ENCODE measurements at regions not wholly inside any gene's neighbourhood (a gene's known extent, or its start where the extent isn't known, plus 50 kb on each side); places are given as distances from the start of the nearest gene placed in this dataset.

- TF ChIP-seq, protein P1, sequence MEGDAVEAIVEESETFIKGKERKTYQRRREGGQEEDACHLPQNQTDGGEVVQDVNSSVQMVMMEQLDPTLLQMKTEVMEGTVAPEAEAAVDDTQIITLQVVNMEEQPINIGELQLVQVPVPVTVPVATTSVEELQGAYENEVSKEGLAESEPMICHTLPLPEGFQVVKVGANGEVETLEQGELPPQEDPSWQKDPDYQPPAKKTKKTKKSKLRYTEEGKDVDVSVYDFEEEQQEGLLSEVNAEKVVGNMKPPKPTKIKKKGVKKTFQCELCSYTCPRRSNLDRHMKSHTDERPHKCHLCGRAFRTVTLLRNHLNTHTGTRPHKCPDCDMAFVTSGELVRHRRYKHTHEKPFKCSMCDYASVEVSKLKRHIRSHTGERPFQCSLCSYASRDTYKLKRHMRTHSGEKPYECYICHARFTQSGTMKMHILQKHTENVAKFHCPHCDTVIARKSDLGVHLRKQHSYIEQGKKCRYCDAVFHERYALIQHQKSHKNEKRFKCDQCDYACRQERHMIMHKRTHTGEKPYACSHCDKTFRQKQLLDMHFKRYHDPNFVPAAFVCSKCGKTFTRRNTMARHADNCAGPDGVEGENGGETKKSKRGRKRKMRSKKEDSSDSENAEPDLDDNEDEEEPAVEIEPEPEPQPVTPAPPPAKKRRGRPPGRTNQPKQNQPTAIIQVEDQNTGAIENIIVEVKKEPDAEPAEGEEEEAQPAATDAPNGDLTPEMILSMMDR (IDR thresholded peaks at IDR 0.05), result no peak
- TF ChIP-seq POLR2A (IDR thresholded peaks at IDR 0.05), result no peak
Observed at GRCh38 chr3:86427343-86427742, 563.6 kb downstream of the VGLL3 start.

Data from testis (tissue), 2 donors.